Liver (tissue), 8 donors: ENCODE measurements at regions not wholly inside any gene's neighbourhood (a gene's known extent, or its start where the extent isn't known, plus 50 kb on each side); places are given as distances from the start of the nearest gene placed in this dataset.

Source experiments
- DNase-seq: peaks from one replicate; pipeline ENCODE4 v3.0.0-alpha.2; 2017; ENCODE audit warnings: low spot score
- H3K27ac ChIP-seq, 2 donors: one replicate each; pipeline ENCODE4 v1.7.0; 2013; ENCODE audit warnings: inconsistent platforms in 2 of 2, low read length in 2 of 2, control low read depth in 1 of 2, low read depth in 1 of 2, mild to moderate bottlenecking in 1 of 2
- H3K27me3 ChIP-seq, 4 donors: one replicate each; pipeline versions ENCODE4 v1.6.1 to v1.7.0; 2013; ENCODE audit warnings: low read length in 3 of 4, inconsistent platforms in 1 of 4, mild to moderate bottlenecking in 1 of 4, moderate library complexity in 1 of 4; ENCODE audit not compliant: control insufficient read depth in 4 of 4, insufficient read depth in 4 of 4
- H3K36me3 ChIP-seq, 4 donors: one replicate each; pipeline versions ENCODE4 v1.6.1 to v1.7.0; 2013; ENCODE audit warnings: low read length in 3 of 4, mild to moderate bottlenecking in 3 of 4, low read depth in 1 of 4, moderate library complexity in 1 of 4; ENCODE audit not compliant: control insufficient read depth in 4 of 4, insufficient read depth in 3 of 4
- H3K4me1 ChIP-seq, 4 donors: one replicate each; pipeline versions ENCODE4 v1.6.1 to v1.7.0; 2013; ENCODE audit warnings: low read length in 3 of 4, mild to moderate bottlenecking in 3 of 4, moderate library complexity in 1 of 4; ENCODE audit not compliant: control insufficient read depth in 4 of 4, insufficient read depth in 4 of 4
- H3K4me3 ChIP-seq, 3 donors: one replicate each; pipeline versions ENCODE4 v1.6.1 to v1.7.0; 2013; ENCODE audit warnings: low read length in 3 of 3, control low read depth in 1 of 3, low read depth in 1 of 3, mild to moderate bottlenecking in 1 of 3
- H3K9ac ChIP-seq, 2 donors: one replicate each; pipeline ENCODE4 v1.7.0; 2013; ENCODE audit warnings: low read length in 2 of 2, mild to moderate bottlenecking in 2 of 2, moderate library complexity in 2 of 2, control low read depth in 1 of 2, low read depth in 1 of 2
- H3K9me3 ChIP-seq, 4 donors: one replicate each; pipeline versions ENCODE4 v1.6.1 to v1.7.0; 2013; ENCODE audit warnings: low read length in 3 of 4; ENCODE audit not compliant: control insufficient read depth in 4 of 4
- EGR1 ChIP-seq, 2 donors: IDR thresholded peaks; 2 replicates each; pipeline ENCODE4 v1.6.1; 2016 to 2018; ENCODE audit warnings: antibody characterized with exemption in 2 of 2, low read depth in 2 of 2
- FOXA1 ChIP-seq: IDR thresholded peaks from 2 replicates; pipeline ENCODE4 v1.6.1; 2016; ENCODE audit warnings: antibody characterized with exemption
- FOXA2 ChIP-seq: IDR thresholded peaks from 2 replicates; pipeline ENCODE4 v1.6.1; 2016; ENCODE audit warnings: antibody characterized with exemption
- GABPA ChIP-seq, 2 donors: IDR thresholded peaks in 1 of 2; conservative IDR thresholded peaks in 1 of 2; 2 replicates each; pipeline ENCODE4 v1.6.1; 2016; ENCODE audit warnings: antibody characterized with exemption in 2 of 2, mild to moderate bottlenecking in 1 of 2, moderate library complexity in 1 of 2
- HNF4G ChIP-seq: IDR thresholded peaks from 2 replicates; pipeline ENCODE4 v1.6.1; 2016; ENCODE audit warnings: antibody characterized with exemption
- JUND ChIP-seq, 2 donors: IDR thresholded peaks; 2 replicates each; pipeline ENCODE4 v1.6.1; 2016; ENCODE audit warnings: antibody characterized with exemption in 2 of 2
- NR2F2 ChIP-seq: IDR thresholded peaks from 2 replicates; pipeline ENCODE4 v1.6.1; 2016; ENCODE audit warnings: antibody characterized with exemption
- RXRA ChIP-seq, 2 donors: IDR thresholded peaks; 2 replicates each; pipeline ENCODE4 v1.6.1; 2017 to 2018; ENCODE audit warnings: antibody characterized with exemption in 2 of 2, mild to moderate bottlenecking in 1 of 2
- TAF1 ChIP-seq: conservative IDR thresholded peaks from 2 replicates; pipeline ENCODE4 v1.6.1; 2016; ENCODE audit warnings: antibody characterized with exemption, mild to moderate bottlenecking
- YY1 ChIP-seq: IDR thresholded peaks from 2 replicates; pipeline ENCODE4 v1.6.1; 2016; ENCODE audit warnings: antibody characterized with exemption, mild to moderate bottlenecking
- whole genome bisulfite sequencing: extraction: QIAGEN DNeasy Blood & Tissue Kit; methylation state at CpG from one replicate; pipeline ENCODE4 v1.1.7; 2013; 5-methylcytosine and 5-hydroxymethylcytosine counted together
- TF ChIP-seq, protein P1 (sequence below): fragments of 150-350 bp; IDR thresholded peaks from 2 replicates; pipeline ENCODE4 v1.5.1; 2017; ENCODE audit warnings: improper control_type of control experiment, low read depth, low read length; ENCODE audit not compliant: missing input control
- TF ChIP-seq, protein P2 (sequence below): IDR thresholded peaks from 2 replicates; pipeline ENCODE4 v1.6.1; 2016; ENCODE audit warnings: antibody characterized with exemption
- TF ChIP-seq, protein P3 (sequence below): IDR thresholded peaks from 2 replicates; pipeline ENCODE4 v1.6.1; 2016; ENCODE audit warnings: antibody characterized with exemption
- TF ChIP-seq, protein P4 (sequence below): IDR thresholded peaks from 2 replicates; pipeline ENCODE4 v1.6.1; 2016; ENCODE audit warnings: antibody characterized with exemption, mild to moderate bottlenecking
- TF ChIP-seq, protein P5 (sequence below): IDR thresholded peaks from 2 replicates; pipeline ENCODE4 v1.6.1; 2016; ENCODE audit warnings: antibody characterized with exemption
- donor health status: healthy.
- donor health status: healthy.
- donor health status: healthy.
- donor health status: healthy.
- donor health status: healthy.

DNA sequence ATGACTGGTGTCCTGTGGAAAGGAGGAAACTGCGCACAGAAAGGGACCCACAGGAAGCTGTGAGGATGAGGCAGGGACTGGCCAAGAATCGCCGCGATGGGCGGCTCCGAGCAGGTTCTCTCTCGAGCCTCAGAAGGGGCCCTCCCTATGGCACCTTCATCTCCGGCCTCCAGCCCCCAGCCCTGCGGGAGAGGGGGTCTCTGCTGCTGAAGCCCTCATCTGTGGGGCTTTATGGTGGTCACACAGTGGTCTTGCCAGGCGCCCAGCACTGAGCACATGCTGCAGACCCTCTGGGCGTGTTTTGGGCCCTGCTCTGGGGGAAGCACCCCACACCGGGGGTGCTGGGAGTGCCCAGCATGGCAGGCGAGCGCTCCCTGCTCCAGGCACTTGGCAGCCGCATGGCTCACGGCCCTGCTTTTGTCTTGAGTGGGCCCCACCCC lies 86.6 kb upstream of the ACTRT2 start:
- TF ChIP-seq, protein P1, sequence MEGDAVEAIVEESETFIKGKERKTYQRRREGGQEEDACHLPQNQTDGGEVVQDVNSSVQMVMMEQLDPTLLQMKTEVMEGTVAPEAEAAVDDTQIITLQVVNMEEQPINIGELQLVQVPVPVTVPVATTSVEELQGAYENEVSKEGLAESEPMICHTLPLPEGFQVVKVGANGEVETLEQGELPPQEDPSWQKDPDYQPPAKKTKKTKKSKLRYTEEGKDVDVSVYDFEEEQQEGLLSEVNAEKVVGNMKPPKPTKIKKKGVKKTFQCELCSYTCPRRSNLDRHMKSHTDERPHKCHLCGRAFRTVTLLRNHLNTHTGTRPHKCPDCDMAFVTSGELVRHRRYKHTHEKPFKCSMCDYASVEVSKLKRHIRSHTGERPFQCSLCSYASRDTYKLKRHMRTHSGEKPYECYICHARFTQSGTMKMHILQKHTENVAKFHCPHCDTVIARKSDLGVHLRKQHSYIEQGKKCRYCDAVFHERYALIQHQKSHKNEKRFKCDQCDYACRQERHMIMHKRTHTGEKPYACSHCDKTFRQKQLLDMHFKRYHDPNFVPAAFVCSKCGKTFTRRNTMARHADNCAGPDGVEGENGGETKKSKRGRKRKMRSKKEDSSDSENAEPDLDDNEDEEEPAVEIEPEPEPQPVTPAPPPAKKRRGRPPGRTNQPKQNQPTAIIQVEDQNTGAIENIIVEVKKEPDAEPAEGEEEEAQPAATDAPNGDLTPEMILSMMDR, result no peak
- TF ChIP-seq FOXA2 (no peak), HNF4G (no peak), TAF1 (no peak), EGR1 (IDR thresholded peaks at IDR 0.05; ENCODE audit: low read depth in 2 of 2) (no peak), NR2F2 (no peak)
- TF ChIP-seq, protein P2, sequence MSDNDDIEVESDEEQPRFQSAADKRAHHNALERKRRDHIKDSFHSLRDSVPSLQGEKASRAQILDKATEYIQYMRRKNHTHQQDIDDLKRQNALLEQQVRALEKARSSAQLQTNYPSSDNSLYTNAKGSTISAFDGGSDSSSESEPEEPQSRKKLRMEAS, result no peak
- TF ChIP-seq, protein P3, sequence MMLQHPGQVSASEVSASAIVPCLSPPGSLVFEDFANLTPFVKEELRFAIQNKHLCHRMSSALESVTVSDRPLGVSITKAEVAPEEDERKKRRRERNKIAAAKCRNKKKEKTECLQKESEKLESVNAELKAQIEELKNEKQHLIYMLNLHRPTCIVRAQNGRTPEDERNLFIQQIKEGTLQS, result no peak
- DNase-seq, result no peak
- WGBS, result 85% methylated on average over 16 of the region's 16 CpGs

DNA sequence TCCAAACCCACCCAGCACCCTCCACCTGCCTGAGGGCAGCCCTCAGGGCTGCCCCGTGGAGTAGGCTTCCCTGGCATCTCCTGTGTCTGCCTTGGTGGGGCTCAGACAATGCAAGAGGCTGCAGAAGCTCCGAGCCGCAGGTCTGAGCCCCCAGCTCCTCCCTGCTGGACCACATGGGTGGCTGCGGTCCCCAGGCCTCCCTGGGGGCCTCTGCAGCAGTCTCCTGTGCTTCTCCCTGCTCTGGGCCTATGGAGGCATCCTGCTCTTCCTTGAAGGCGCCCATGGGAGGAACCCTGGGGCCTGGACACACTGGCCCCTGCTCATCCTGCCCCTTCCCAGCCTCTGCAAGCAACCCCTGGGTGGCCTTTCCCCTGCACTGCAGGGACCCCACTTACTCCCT lies 86.1 kb upstream of the ACTRT2 start:
- 72% methylated on average over 5 of the region's 5 CpGs for WGBS
- no peak for DNase-seq

More for the DNA sequence above, 86.6 kb upstream of the ACTRT2 start:
- Histone ChIP-seq H3K9ac (no peak overlapping the region), H3K36me3 (no peaks in the 10 kb centered on the region), H3K9me3 (peaks cover 0 to 2% (median 0%) of the 10 kb centered on the region in 4 donors), H3K4me3 (no peak overlapping the region), H3K27ac (no peak overlapping the region), H3K27me3 (no peaks in the 10 kb centered on the region), H3K4me1 (no peaks in the 10 kb centered on the region)

More for the DNA sequence above, 86.1 kb upstream of the ACTRT2 start:
- Histone ChIP-seq H3K9me3 (peaks cover 0 to 5% (median under 1%) of the 10 kb centered on the region in 4 donors), H3K9ac (no peak overlapping the region), H3K27me3 (no peaks in the 10 kb centered on the region), H3K27ac (no peak overlapping the region), H3K4me1 (no peaks in the 10 kb centered on the region), H3K36me3 (no peaks in the 10 kb centered on the region), H3K4me3 (no peak overlapping the region)
- TF ChIP-seq NR2F2 (no peak), RXRA (IDR thresholded peaks at IDR 0.05) (no peak), FOXA1 (no peak), HNF4G (no peak), YY1 (no peak), JUND (IDR thresholded peaks at IDR 0.05) (no peak), FOXA2 (no peak), TAF1 (no peak), GABPA (IDR thresholded peaks at IDR 0.05 in 1 of 2, conservative IDR thresholded peaks at IDR 0.05 in 1 of 2) (no peak), EGR1 (IDR thresholded peaks at IDR 0.05; ENCODE audit: low read depth in 2 of 2) (no peak)
- TF ChIP-seq, protein P4, sequence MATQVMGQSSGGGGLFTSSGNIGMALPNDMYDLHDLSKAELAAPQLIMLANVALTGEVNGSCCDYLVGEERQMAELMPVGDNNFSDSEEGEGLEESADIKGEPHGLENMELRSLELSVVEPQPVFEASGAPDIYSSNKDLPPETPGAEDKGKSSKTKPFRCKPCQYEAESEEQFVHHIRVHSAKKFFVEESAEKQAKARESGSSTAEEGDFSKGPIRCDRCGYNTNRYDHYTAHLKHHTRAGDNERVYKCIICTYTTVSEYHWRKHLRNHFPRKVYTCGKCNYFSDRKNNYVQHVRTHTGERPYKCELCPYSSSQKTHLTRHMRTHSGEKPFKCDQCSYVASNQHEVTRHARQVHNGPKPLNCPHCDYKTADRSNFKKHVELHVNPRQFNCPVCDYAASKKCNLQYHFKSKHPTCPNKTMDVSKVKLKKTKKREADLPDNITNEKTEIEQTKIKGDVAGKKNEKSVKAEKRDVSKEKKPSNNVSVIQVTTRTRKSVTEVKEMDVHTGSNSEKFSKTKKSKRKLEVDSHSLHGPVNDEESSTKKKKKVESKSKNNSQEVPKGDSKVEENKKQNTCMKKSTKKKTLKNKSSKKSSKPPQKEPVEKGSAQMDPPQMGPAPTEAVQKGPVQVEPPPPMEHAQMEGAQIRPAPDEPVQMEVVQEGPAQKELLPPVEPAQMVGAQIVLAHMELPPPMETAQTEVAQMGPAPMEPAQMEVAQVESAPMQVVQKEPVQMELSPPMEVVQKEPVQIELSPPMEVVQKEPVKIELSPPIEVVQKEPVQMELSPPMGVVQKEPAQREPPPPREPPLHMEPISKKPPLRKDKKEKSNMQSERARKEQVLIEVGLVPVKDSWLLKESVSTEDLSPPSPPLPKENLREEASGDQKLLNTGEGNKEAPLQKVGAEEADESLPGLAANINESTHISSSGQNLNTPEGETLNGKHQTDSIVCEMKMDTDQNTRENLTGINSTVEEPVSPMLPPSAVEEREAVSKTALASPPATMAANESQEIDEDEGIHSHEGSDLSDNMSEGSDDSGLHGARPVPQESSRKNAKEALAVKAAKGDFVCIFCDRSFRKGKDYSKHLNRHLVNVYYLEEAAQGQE, result no peak
- TF ChIP-seq, protein P2, result no peak
- TF ChIP-seq, protein P5, sequence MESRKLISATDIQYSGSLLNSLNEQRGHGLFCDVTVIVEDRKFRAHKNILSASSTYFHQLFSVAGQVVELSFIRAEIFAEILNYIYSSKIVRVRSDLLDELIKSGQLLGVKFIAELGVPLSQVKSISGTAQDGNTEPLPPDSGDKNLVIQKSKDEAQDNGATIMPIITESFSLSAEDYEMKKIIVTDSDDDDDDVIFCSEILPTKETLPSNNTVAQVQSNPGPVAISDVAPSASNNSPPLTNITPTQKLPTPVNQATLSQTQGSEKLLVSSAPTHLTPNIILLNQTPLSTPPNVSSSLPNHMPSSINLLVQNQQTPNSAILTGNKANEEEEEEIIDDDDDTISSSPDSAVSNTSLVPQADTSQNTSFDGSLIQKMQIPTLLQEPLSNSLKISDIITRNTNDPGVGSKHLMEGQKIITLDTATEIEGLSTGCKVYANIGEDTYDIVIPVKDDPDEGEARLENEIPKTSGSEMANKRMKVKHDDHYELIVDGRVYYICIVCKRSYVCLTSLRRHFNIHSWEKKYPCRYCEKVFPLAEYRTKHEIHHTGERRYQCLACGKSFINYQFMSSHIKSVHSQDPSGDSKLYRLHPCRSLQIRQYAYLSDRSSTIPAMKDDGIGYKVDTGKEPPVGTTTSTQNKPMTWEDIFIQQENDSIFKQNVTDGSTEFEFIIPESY, result no peak
- TF ChIP-seq, protein P1, result no peak
